ENCODE measurements at regions not wholly inside any gene's neighbourhood (a gene's known extent, or its start where the extent isn't known, plus 50 kb on each side); places are given as distances from the start of the nearest gene placed in this dataset.

DNA sequence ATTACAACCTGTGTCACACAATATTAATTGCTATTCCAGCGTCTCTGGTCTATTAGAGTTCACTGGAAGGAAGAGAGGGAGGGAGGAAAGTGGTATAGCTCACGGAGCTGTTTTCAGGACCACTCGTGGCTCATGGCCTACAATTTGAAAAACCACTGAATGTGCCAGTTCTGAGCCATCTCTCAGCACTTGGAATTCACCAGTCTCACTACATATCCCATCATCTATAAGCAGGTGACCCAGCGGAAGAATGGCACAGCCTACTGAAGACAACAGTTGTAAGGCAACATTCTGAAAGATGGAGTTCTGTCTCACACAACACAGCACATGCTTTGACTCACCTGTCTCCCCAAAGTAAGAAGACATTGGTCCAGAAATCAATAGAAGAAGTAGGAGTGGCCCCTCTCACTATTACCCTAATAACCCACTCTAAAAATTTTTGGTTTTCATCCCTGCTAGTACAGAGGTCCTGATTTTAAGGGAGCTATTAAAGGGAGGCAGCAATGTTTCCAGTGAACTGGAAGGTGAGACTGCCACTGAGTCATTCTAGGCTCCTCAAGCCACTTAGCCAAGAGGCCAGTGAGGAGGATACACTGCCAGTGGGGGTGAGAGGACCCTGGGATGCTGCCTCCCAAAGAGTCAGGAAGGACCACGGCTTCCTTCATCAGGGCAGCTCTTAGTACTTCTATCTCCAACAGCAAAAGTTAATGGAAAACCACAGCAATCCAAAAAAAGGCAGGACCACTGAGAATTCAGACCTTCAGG, 50.0 kb upstream of the DOCK9 start:
- DNase-seq, result no peak

DNA sequence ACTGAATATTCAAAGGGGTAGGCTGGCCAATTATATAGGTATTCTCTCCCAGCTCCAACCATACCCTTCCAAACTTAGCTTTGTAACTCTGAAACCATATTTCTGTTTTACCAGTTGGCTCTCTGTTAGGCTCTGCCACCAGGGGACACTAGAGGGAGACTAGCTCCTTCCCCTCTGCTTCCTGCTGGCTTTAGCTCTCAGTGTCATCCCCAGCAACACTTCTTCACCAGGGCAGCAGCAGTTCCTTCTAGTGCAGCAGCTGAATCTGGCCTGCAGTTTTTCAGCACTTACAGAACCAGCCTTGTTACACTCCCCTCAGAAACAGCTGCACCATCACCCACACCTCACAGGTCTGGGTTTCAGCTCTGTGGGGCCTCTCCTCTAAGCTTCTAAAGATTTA, 51.0 kb upstream of the DOCK9 start:
- DNase-seq, result peak; percentile 37 to 46

DNA sequence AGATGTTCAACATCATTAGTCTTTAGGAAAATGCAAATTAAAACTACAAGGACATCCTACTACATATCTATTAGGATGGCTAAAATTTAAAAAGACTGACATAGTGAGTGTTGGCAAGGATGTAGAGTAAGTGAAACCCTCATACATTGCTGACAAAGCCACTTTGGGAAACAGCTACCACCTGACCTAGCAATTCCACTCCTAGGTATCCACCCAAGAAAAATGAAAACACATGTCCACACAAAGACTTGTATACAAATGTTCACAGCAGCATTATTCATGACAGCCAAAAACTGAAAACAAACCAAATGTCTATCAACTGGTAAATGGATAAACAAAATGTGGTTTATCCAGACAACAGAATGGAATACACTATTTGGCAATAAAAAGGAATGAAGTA, 51.7 kb upstream of the DOCK9 start:
- no peak for DNase-seq

DNA sequence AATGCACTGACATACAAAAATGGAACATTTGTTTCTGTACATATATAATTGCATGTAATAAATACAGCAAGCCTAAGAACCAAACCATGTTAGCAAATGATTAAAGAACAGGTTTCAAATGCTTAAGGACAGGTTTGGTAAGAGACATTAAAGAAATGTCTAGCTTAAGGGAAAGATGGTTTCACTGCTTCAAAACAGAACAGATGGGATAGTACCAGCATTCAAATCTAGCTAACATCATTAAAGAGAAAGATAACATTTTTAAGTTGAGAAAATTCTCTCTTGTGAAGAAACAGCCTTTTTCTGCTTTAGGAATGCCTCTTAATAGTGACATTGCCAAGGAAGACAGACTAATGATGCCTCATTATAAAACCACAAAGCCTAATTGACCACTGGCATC, 52.5 kb upstream of the DOCK9 start:
- DNase-seq, result no peak

DNA sequence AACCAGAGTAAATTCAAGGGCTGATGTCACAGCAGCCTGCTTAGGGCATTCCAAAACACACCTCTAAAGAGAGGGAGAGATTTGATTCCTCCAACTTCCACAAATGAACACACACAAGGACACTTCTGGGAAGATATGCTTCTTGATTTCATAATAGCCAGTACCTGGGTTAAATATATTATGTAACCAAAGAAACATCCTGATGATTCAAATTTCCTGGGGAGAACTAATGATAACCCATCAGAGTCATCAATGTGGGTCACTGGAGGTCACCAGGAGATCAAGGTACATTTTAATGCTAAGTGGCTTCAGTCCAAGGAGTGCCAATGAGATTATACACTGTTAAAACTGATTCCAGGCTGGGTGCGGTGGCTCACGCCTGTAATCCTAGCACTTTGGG, 54.0 kb upstream of the DOCK9 start:
- DNase-seq, result no peak

DNA sequence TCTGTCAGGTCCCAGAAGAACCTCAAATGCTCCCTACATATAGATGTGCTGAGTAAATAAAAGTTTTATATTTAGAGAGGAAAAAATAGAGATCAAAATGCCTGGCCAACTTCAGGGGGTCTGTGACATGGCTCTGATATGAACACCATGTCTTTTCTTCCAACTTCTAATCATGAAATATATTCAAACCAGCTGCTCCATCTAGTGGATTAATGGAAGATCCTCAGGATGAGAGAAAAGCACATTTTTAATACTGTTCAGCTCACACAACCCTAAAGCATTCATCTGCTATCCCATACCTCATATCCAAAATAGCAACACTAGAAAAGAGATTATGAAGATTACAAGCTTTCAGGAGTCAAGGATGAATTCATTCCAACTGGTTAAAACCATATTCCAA, 56.0 kb upstream of the DOCK9 start:
- peak in 1 of 2 donors; percentile 32 for DNase-seq

DNA sequence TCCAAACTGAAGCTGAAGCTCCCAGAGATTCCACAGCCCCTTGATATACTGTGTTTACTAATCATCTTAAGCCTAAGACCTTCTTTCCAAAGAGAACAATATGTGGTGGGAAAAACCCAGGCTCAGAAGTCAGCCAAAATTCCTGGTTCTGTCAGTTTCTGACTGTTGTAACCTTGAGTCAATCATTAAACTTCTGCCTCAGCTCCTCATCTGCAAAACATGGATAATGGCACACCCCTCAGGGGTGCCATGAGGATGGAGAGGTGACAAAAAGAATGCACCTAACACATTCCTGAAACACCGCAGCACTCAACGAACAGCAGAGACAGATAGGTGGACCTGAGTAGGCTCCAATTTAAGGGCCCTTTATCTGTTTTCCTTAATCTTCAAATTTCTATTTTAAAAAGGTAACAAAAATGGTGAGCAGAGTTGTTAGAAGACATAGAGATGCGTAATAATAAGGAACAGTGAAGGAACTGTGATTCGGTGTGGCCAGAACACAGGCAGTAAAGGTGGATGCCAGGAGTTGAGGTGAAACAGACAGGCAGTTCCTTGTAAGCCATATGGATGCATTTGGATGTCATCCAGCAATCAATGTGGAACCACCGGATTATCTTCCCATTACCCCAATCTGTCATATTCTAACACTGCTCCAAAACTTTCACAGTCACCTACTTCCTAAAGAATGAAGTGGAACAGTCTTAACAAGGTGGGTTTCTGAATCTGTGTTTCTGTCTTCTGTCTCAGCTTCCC, 56.6 kb upstream of the DOCK9 start:
- no peak for DNase-seq

DNA sequence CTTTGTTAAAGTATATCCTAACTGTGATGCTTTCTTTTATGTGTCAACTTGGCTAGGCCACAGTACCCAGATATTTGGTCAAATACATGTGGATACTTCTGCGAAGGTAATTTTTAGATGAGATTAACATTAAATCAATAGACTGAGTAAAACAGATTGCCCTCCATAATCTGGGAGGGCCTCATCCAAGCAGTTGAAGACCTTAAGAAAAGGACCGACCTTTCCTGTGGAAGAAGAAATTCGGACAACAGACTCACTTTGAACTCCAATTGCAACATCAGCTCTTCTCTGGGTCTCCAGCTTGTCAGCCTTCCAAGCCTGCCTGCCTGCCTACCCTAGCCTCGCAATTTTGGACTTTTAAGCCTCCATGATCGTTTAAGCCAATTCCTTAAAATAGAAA, 57.9 kb upstream of the DOCK9 start:
- DNase-seq, result no peak

DNA sequence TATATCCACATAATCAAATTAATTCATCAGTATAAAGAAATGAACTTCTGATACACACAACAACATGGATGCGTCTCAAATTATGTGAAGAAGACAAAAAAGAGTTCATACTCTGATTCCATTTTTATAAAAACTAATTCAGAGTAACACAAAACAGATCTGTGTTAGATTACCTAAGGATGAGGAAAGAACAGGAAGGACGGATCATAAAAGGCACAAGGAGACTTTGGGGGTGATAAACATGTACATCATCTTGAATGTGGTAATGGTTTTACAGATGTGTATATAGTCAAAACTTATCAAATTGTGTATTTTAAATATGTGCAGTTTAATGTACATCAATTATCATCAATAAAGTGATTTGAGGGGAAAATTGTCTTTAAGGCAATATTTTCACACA, 59.9 kb upstream of the DOCK9 start:
- no peak for DNase-seq

DNA sequence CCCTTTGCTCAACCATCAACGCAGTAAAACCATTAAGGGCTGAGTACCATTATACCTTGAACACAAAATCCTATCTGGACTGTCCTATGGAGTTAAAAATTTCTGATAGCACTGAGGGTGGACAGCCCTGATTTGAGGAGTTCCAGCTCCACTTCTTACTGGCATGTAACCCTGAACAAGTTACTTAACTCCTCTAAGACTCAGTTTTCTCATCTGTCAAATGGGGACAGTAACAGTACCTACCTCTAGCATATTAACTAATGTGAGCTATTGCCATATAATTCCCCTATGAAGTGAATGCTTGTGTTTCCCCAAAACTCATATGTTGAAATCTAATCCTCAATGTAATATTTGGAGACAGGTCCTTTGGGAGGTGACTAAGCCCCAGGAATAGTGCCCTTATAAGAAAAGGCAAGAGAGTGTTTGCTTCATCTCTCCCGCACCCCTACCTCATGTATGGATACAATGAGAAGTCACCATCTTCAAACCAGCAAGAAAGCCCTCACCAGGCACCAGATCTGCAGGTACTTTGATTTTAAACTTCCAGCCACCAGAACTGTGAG, 61.9 kb upstream of the DOCK9 start:
- DNase-seq, result no peak

DNA sequence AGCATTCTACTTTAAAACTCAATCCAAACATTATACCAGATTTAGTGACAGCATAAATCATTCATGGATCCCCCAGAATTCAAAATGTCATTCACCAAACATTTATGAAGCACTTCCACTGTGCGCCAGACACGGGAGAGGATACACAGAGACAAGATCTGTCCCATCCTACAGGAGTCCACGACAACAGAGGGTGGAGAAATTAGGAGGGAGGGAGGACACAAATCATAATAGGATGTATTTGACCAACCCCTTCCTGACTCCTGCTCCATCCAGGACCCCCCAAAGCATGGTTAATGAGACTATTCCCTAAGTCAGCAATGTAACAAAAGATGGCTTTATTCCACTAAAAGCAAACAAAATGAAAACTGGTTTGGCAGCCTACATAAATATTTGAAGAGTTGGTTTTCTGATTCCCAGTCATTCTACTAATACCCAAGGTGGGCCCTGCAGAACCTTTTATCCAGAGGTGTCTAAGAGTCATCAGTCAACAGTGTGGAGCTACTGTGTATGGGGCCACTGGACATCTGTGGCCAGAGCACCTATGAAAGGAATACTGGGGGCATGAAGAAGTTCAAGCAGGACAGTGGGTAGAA, 62.8 kb upstream of the DOCK9 start:
- DNase-seq, result no peak

DNA sequence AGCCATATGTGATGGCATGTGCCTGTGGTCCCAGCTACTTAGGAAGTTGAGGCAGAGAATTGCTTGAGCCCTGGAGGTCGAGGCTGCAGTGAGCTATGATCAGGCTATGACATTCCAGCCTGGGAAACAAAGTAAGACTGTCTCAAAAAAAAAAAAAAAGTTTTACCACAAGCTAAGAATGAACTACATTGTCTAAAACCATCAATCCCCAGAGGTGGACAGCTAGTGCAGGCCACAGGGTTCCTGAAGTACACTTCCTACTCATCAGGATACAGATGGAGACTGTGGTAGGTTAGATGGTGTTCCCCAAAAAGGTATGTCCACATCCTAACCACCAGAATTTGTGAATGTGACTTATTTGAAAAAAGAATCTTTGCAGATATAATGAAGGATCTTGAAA, 63.5 kb upstream of the DOCK9 start:
- DNase-seq, result no peak

DNA sequence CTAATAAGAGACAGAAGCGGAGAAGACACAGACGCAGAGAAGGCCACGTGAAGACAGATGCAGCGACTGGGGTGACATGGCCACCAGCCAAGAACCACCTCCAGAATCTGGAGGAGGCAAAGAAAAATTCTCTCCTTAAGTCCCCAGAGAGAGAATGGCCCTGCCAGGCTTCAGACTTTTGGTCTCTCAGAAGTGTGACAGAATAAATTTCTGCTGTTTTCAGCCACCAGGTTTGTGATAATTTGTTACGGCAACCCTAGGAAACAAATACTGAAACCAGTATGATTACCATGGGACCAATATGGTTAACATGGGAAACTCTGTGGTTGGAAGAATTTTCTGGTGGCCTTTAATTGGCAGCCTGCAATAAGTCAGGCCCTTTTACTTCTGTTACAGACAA, 63.9 kb upstream of the DOCK9 start:
- no peak for DNase-seq

DNA sequence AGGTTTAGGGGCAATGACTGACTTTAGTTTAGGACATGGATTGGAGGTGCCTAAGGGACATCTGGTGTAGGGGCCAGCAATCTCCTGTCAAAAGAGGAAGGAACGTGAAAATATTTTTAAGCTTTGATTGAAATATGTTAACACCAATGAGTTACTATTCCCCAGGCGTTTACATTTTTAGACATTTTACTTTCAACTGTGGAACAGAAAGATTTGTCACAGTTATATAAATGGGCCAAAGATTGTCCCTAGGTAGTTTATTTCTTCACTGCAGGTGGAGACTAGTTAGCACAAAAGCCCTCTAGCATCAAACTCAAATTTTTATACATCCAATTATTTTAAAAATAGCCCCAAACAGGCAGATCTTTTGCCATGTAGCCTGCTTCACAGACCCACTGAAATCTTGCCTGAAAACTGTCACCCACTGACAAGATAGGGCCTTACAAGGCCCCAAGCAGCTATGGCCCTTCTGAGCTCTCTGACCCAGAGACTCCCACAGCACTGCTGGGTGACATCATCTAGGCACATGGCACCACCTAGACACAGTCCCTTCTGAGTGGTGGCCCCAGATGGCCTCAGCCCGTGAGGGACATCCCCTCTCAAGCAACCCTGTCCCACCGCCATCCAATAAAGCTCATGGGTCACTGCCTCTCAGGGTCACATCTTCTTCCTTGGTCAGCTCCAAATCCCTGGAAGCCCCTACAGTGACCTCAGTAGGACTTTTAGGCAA, 64.8 kb upstream of the DOCK9 start:
- DNase-seq, result no peak

DNA sequence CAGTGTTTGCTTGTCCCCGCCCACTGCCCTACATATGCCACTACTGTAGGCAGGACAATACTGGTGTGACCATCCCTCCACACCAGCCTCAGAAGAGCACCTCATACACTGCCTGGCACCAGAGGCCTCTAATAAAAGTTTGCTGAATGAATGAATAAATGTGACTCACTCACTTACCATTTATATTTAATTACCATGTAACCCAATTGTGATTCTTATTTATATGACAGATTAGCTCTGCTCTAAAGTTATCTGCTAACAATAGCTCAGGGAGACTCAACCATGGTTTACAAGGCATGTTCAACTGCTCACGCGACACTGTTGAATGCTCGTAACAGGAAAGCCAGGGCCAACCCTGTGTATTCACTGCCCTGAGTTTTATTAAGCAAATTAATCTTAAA, 66.0 kb upstream of the DOCK9 start:
- DNase-seq, result no peak

DNA sequence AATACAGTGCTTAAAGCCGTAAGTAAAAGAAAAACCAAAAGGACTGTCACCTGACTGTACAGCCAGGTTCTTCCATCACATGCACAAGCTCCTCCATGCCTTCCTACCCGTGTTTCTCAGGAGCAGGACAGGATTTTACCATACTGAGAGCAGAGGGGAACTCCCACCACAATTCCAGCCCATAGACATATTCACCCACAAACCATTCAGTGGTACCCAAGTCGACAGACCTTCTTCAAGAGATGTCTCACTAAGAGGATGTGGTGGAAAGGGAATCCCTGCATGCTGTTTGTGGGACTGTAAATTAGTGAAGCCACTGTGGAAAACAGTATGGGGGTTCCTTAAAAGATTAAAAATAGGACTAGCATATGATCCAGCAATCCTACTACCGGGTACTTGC, 66.9 kb upstream of the DOCK9 start:
- DNase-seq, result no peak

DNA sequence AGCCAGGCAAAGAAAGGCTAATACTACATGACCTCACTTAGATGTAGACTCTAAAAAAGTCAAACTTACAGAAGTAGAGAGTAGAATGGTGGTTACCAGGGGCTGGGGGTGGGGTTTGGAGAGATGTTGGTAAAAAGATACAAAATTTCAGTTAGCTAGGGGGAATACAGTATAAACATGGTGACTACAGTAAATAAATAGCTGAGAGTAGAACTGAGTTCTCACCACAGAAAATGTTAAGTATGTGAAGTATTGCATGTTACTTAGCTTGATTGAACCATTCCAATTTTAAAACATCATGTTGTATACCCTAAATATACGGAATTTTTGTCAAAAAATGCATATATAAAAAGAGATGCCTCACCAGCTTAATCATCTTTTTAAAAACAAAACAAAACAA, 67.5 kb upstream of the DOCK9 start:
- no peak for DNase-seq

DNA sequence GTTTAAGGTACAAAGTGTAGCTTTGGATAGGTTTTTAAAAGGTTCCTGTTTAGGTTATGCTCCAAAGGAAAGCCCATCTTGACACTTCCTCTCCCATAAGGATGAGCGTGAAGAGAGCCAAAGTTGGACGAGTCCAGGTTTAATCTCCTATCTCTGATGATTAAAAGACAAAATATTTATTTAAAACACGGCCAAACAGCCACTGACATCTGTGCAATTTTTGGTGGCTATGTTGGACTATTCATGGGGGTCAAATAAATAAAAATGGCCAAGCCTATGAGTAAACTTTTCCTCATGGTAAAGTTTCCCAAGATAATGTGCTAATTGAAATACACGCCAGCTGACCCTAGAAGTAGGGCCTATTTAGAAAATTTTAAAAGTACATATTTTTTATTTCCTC, 69.0 kb upstream of the DOCK9 start:
- DNase-seq, result no peak

DNA sequence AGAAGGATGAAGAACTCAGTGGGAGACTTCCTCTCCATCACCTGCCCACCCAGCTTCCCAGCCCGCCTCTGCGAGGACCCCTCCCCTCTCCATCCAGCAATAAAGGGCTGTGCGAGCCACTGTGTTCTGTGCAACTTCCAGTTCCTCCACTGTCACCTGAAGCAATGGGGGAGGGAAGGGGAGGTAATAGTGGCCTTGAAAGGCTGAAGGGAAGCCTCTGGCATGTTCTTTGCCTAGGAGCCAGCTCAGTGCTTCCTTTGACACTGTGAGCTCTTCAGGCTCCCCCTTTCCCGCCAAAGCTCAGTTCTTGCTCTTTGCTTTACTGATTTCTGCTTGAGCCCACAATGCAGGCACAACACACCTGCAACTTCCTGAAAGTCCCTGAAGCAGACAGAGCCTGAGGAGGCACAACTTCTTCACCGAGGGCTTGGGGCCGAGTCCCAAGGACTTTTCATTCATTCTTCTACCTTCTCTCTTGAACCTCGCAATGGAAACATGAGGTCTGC, 73.2 kb upstream of the DOCK9 start:
- no peak for DNase-seq

DNA sequence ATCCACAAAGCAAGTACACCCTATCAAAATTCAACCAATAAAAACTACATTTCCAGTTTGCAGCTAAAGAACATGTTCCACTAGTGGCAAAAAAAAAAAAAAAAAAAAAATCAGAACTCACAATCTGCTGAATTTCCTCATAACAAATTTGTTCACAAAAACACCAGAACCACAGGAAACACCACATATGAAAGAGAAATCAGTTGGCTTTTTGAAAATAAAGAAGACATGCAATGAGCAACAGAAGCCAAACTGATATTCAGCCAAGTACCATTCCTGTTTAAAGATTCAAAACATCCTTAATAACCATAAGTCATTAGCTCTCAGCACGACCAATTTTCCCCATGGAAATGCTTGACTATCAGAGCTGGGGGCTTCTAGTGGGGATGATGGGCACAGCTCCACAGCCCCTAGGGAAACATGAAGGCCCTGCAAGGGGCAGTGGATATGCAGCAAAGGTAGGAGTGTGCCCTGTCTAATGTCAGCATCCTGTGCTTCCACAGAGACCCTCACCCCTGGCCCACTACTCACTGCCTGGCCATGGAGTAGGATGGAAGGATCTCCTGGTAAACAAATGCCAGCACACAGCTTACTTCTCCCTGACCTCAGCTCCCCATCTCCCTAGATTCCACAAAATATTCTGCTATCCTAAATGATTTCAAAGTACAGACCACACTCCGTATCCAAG, 74.0 kb upstream of the DOCK9 start:
- DNase-seq, result peak in 1 of 2 donors; percentile 40

DNA sequence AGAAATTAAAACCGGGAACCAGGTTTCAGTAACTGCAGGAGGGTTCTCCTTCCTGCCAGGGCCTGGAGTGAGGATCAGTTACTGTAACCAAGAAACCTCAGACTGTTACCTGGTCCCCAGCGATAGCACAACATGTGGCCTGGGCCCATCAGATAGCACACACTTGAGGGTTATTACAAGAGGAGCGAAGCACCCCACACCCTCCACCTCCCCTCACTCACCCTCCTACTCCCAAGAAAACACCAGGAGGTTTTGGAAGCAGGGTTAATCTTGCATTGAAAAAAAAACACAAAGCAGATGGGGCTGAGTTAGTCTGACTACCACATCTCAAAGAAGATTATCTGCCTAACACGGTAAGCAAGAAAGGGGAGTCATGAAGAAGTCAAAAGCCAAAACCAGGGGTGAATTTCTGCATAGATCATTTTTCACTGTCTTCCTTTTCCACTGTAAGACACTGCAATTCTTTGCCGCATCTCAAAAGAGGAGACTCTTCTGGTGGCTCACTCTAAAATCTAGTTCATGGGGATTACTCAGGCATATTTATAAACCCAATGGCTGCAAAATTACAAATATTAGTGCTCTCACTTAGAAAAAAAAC, 75.9 kb upstream of the DOCK9 start:
- no peak for DNase-seq

DNA sequence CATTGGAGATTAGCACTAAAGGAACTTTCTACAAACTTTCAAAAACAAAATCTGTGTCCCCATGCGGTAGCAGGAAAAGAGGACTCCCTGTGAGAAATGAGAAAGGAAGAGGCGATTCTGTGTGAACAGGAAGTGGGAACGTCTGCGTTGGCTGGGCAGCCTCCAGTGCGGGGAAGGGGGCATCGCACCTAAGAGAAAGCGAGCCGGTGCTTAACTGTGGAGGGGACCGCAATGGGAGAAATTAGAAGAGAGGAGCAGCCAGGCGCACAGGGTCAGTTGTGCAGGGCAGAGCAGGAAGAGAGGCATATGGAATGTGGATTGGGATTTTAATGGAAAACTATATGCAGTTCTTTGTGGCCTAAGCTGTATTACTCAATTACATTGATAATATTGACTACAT, 77.4 kb upstream of the DOCK9 start:
- DNase-seq, result no peak

All from CD4-positive, alpha-beta T cell treated with Interleukin-1 beta for 1 hour (primary cell).